Stimulated activated CD4-positive, alpha-beta T cell treated with anti-CD3 and anti-CD28 coated beads, Interleukin-1b, Interleukin-23, amount 100 ng/mL, for 48 hours (primary cell): ENCODE measurements at regions not wholly inside any gene's neighbourhood (a gene's known extent, or its start where the extent isn't known, plus 50 kb on each side); places are given as distances from the start of the nearest gene placed in this dataset.

ENCODE experiments used
- DNase-seq: peaks from one replicate; pipeline ENCODE4 v3.0.0-alpha.2; 2020

- DNase-seq: no peak
These were observed 408.7 kb upstream of the PKN2 start for GRCh38 chr1:88275259-88275862.

- DNase-seq: no peak
These were observed 407.9 kb upstream of the PKN2 start for GRCh38 chr1:88276163-88276562.

GRCh38 chr1:88284066-88284465 lies 400.0 kb upstream of the PKN2 start:
- no peak for DNase-seq

GRCh38 chr1:88284666-88285366 lies 399.3 kb upstream of the PKN2 start:
- no peak for DNase-seq

- DNase-seq: no peak
These were observed 397.4 kb upstream of the PKN2 start for GRCh38 chr1:88286716-88287115.

- DNase-seq: no peak
These were observed 395.5 kb upstream of the PKN2 start for GRCh38 chr1:88288571-88288970.

- no peak for DNase-seq
These were observed 394.5 kb upstream of the PKN2 start for GRCh38 chr1:88289401-88290102.

GRCh38 chr1:88291611-88292354 lies 392.3 kb upstream of the PKN2 start:
- DNase-seq: no peak

GRCh38 chr1:88293691-88294190 lies 390.3 kb upstream of the PKN2 start:
- no peak for DNase-seq

GRCh38 chr1:88296227-88296626 lies 387.8 kb upstream of the PKN2 start:
- no peak for DNase-seq

GRCh38 chr1:88296642-88297041 lies 387.4 kb upstream of the PKN2 start:
- DNase-seq: no peak

- no peak for DNase-seq
These were observed 385.6 kb upstream of the PKN2 start for GRCh38 chr1:88298506-88298905.

- no peak for DNase-seq
These were observed 383.3 kb upstream of the PKN2 start for GRCh38 chr1:88300752-88301263.

GRCh38 chr1:88302843-88303486 lies 381.1 kb upstream of the PKN2 start:
- no peak for DNase-seq

- DNase-seq: no peak
These were observed 372.8 kb upstream of the PKN2 start for GRCh38 chr1:88311265-88311664.

- DNase-seq: no peak
These were observed 372.2 kb upstream of the PKN2 start for GRCh38 chr1:88311907-88312306.

GRCh38 chr1:88317396-88317795 lies 366.7 kb upstream of the PKN2 start:
- DNase-seq: no peak

- no peak for DNase-seq
These were observed 365.3 kb upstream of the PKN2 start for GRCh38 chr1:88318740-88319139.

- no peak for DNase-seq
These were observed 363.8 kb upstream of the PKN2 start for GRCh38 chr1:88320291-88320690.

- DNase-seq: no peak
These were observed 362.4 kb upstream of the PKN2 start for GRCh38 chr1:88321706-88322105.

GRCh38 chr1:88324899-88325298 lies 359.2 kb upstream of the PKN2 start:
- no peak for DNase-seq
